GM12891 (cell line): ENCODE measurements at regions not wholly inside any gene's neighbourhood (a gene's known extent, or its start where the extent isn't known, plus 50 kb on each side); places are given as distances from the start of the nearest gene placed in this dataset.

Experiments
- POLR2A ChIP-seq: IDR thresholded peaks from 2 replicates; pipeline ENCODE4 v1.6.1; 2011; ENCODE audit warnings: low read depth, low read length, control low read depth
- POLR2AphosphoS5 ChIP-seq: IDR thresholded peaks from 2 replicates; pipeline ENCODE4 v1.6.1; 2011; ENCODE audit warnings: low read depth, low read length, control low read depth
- TAF1 ChIP-seq: IDR thresholded peaks from 2 replicates; pipeline ENCODE4 v1.6.1; 2011; ENCODE audit warnings: low read depth, low read length, control low read depth

- TF ChIP-seq POLR2A (no peak), POLR2AphosphoS5 (no peak), TAF1 (no peak)
Observed at GRCh38 chr9:13508086-13508485, 228.6 kb upstream of the MPDZ start.
